GF-D8 (cell line): ENCODE measurements at regions not wholly inside any gene's neighbourhood (a gene's known extent, or its start where the extent isn't known, plus 50 kb on each side); places are given as distances from the start of the nearest gene placed in this dataset.
A peak's percentile ranks its signal among the peaks of the same experiment; 100 is the strongest.

Experiments used
- DNase-seq: peaks from one replicate; lab custom pipeline; 2025; lab: John Stamatoyannopoulos, UW

GRCh38 chr13:80451641-80452040, 110.7 kb upstream of the SPRY2 start:
- DNase-seq = no peak

- DNase-seq = no peak
Measured at GRCh38 chr13:80450386-80450785, 109.5 kb upstream of the SPRY2 start.

DNA sequence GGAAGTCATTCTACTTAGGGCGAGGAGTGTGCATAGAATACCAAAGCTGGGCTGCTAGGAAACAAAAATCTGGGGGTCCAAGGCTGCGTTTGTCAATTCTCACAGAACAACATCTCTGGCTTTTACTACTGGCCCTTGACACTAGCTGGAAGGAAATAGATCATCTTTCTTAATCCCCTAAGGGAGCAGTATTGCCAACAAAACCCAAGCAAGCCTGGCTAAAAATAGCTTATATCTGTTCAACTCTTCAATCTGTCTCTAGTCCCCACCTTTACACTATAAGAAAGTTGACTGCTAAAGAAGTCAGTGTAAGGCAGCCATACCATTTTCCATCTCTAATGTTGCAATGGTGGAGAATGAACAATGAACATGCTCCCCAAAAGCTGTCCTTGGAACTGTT, 107.8 kb upstream of the SPRY2 start:
- DNase-seq = no peak

DNA sequence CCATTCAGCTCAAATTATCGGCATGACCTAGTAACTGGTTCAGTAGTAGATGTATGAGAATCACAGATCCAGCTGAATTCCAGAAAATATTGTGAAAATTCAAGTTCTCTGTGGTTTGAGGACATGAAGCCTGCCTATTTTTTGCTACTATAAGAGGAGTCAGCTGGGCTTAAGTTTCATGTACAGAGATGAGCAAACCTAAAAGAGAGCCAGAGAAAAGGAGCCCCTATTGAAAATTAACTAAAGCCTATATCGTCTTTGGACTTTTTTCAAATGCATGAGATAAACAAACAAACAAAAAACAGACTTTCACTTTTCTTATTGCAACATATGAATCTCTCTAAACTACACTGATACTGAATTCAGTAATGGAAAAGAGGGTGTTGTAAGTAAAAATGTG, 106.8 kb upstream of the SPRY2 start:
- no peak for DNase-seq

DNA sequence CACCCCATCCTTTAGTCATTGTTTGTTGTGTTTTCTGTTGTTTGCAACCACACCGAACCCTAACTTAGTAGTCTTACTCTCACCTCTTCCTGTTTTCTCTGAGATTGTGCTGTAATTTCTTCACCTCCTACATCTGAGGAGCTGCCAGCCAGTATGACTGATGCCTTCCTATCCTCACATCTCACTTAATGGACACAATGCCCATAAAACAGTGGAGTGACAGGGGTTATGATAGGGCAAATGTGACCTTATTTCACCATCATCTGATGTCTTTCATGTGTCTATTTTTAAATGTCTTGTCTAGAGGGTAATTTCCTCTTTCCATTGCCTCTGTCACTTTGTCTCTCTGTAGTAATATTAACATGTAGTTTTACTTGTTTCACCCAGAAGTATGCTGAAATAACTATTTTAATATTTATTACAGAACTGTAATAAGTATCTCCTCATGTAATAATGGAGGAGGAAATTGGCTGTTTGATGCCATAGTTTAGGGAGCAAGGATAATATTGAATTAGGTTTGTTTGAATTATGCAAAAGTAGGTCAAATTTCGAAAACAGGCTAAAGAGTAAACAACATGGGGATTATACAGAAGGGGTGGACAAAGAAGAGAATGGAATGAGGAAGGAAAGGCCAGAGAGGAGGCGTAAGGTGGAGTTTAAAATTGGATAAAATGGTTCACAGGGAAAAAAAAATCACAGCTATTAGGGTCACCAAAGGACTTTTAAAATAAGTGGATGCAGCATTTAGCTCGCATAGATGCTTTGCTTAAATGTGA, 103.5 kb upstream of the SPRY2 start:
- DNase-seq = no peak

GRCh38 chr13:80442609-80443008, 101.7 kb upstream of the SPRY2 start:
- no peak for DNase-seq

- no peak for DNase-seq
Measured at GRCh38 chr13:80441968-80442367, 101.0 kb upstream of the SPRY2 start.

GRCh38 chr13:80438521-80438920, 97.6 kb upstream of the SPRY2 start:
- DNase-seq = no peak

GRCh38 chr13:80437231-80437630, 96.3 kb upstream of the SPRY2 start:
- DNase-seq = no peak

DNA sequence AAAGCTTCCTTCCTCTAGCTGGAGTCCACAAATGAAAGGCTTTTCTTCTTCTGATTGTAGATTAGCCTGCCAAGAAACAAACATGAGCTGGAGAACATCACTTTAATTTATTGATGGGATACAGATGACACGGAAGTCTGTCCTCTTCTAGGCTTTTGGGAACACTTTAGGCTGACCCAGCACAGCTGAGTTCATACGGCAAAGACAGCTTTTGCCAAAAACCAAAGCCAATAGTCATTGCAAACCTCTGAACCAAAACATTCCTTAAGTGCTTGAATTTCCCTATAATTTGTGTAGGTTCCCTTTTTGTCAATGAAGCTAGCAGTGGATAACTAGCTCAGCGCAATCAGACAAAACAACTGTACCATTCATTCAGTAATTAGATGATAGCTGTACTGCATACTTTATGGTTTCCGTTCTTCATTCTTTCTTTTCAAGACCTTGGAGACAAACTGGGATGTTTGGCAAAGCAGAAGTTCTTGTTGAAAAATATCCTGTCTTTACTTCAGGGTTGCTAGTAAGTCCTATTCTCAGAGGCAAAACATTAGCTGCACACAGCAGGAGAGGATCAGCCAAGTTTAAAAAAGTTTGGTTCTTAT, 95.7 kb upstream of the SPRY2 start:
- DNase-seq = no peak

- DNase-seq = no peak
Measured at GRCh38 chr13:80430561-80430960, 89.6 kb upstream of the SPRY2 start.

DNA sequence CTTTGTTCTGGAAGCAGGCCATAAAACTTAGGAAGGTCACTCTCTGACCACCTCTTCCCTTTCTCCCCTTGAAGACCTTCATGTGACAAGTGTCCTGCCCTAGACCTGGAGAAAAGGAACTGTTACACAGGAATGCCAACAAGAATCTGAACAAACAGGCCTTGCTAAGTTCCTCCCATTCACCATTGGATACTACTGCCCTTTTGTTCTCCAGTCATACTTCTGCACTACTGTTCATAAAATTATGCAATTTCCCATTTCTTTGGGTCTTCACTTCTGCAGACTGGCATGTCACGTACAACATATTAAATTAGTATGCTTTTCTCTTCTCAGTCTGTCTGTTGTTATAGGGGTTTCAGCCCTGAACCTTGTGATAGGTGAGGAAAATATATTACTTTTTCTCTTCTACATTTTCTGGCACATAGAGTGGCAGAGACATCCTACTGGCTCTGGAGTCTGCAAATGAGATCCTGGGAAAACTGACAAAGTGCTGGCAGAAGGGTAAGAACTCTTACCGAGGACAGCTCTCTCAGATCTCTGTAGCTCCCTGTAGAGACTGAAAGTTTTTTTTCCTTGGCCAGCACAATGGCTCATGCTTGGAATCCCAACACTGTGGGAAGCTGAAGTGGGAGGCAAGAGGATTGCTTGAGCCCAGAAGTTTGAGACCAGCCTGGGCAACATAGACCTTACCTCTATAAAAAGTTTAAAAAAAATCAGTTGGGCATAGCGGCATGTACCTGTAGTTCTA, 87.6 kb upstream of the SPRY2 start:
- peak; percentile 9 for DNase-seq

- DNase-seq = no peak
Measured at GRCh38 chr13:80419416-80419815, 78.5 kb upstream of the SPRY2 start.

DNA sequence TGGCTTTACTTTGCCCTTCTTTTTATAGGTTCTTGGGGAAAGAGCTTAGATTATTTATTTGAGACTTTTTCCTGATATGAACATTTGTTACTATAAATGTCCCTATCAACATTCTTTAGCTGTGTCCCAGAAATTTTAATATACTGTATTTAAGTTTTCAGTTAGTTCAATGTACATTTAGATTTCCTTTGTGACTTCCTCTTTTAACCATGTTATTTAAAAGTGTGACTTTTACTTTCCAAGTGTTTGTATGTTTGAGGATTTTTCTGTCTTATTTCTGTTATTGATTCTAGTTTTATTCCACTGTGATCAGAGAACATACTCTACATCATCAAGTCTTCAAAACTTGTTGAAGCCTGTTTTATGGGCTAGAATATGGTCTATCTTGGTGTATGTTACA, 72.7 kb upstream of the SPRY2 start:
- DNase-seq = no peak

DNA sequence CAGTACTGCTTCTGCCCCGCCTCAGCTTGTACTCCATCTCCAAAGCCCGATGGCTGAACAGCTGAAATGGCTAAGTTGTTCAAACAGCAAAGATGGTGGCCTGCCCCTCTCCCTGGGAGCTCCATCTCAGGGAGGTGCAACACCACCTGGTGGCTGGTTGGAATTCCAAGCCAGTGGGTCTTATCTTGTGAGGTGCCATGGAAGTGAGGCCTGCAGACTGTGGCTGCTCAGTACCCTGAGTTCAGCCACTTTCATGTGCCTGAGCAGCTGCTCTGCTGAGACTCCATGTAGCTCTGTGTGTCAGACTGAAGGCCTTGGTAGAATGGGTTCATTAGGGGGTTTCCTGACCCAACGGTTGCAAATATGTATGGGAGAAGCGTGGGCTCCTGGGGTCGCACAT, 67.3 kb upstream of the SPRY2 start:
- no peak for DNase-seq

DNA sequence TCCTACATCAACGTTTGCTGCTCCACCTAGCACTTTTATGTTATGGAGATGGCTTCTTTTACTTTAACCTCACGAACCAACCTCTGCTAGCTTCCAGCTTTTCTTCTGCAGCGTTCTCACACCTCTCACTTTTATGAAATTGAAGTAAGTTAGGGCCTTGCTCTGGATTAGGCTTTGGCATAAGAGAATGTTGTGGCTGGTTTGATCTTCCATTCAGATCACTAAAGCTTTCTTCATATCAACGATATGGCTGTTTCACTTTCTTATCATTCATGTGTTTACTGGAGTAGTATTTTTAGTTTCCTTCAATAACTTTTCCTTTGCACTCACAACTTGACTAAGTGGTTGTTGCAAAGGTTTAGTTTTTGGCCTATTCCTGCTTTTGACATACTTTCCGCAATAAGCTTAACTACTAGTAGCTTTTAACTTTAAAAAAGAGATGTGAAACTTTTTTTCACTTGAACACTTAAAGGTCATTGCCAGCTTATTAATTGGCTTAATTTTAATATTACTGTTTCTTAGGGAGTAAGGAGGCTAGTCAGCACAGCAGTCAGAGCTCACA, 60.0 kb upstream of the SPRY2 start:
- no peak for DNase-seq

DNA sequence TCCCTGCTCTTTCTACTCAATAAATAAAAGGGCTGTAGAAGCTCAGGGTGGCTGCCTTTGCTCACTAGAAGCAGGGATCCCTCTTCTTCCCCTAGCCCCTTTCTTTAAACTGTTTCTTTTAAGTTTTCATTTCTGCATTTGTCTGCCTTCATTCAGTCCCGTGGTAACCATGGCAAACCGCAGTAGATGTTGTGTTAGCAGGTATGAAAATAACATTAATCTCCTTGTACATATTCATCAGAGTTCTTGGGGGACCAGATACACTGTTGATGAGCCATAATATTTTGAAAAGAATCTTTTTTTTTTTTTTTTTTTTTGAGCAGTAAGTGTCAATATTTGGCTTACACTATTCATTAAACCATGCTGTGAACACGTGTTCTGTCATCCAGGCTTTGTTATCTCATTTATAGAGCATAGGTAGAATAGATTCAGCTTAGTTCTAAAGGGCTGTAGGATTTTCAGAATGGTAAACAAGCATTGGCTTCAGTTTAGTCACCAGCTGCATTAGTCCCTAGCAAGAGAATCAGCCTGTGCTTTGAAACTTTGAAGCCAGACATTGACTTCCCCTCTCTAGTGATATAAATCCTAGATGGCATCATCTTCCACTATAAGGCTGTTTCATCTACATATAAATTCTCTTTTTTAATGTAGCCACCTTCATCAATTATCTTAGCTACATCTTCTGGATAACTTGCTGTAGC, 59.4 kb upstream of the SPRY2 start:
- DNase-seq = no peak

DNA sequence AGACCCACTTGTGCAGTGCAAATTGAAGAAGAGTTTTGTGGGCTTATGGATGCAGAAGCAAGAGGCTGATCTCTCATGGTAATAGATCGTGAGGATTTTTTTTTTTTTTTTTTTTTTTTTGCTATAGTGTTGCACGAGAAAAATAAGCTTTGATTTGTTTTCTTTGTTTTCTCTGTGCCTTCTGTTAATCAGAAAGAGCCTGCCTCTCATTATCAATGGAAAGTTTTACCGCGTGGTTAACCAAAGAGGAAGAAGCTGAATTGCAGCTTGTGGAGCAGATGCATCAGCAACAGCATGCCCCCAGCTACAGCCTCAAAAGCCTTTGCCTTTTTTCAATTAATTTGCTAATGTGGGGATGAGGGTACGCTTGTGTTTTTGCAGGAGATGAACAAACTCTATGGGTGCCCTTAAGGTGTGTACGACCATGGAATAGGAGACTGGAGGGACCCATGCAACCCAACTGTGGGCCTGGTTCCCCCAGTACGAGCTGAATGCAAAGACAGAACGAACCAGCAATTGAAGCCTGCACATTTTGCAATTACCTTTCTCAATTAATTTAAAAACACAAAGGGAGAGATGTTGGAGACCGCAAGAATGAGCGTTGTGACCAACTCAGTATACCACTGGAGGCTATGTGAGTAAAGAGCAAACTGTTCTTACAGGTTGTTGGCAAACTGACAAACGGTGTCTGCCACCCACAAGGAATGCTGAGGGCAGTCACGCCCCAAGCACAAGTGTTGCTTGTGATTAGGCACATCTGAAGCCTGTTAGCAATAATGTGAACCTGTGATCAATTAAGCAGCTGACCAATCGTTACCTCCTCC, 58.6 kb upstream of the SPRY2 start:
- DNase-seq = peak; percentile 28
